Calu3 (cell line): ENCODE measurements at regions not wholly inside any gene's neighbourhood (a gene's known extent, or its start where the extent isn't known, plus 50 kb on each side); places are given as distances from the start of the nearest gene placed in this dataset.

Experiments used
- BruUV-seq: library from RNA; stranded (reverse); fragments of 400-500 nt; replicated peaks from 2 replicates; lab custom pipeline; 2021; lab: Mats Ljungman, UMichigan
- CTCF ChIA-PET: fragments of 300-600 bp; sonication (Branson Sonifier 250); formaldehyde crosslinking; loops from one replicate; lab custom pipeline; 2022; ENCODE audit warnings: antibody characterized with exemption; lab: Charles Lee
- DNase-seq: peaks from one replicate; pipeline ENCODE4 v3.0.0; 2022
- H3K27ac Mint-ChIP-seq: one replicate; pipeline ENCODE4 v1.8.0; 2022; ENCODE audit warnings: mixed read lengths; ENCODE audit not compliant: unreplicated experiment
- H3K27me3 Mint-ChIP-seq: one replicate; pipeline ENCODE4 v1.8.0; 2022; ENCODE audit warnings: mixed read lengths; ENCODE audit not compliant: unreplicated experiment
- H3K36me3 Mint-ChIP-seq: one replicate; pipeline ENCODE4 v1.8.0; 2022; ENCODE audit warnings: mild to moderate bottlenecking, moderate library complexity, mixed read lengths; ENCODE audit not compliant: insufficient read depth, unreplicated experiment
- H3K4me1 Mint-ChIP-seq: one replicate; pipeline ENCODE4 v1.8.0; 2022; ENCODE audit warnings: mild to moderate bottlenecking, low read depth, mixed read lengths; ENCODE audit not compliant: unreplicated experiment
- H3K4me3 Mint-ChIP-seq: one replicate; pipeline ENCODE4 v1.8.0; 2022; ENCODE audit warnings: mild to moderate bottlenecking, low read depth, moderate library complexity, mixed read lengths; ENCODE audit not compliant: unreplicated experiment
- H3K9me3 Mint-ChIP-seq: one replicate; pipeline ENCODE4 v1.8.0; 2022; ENCODE audit warnings: low read depth, mixed read lengths; ENCODE audit not compliant: unreplicated experiment
- intact Hi-C: fragments of 100-400 bp; cut with micrococcal nuclease; formaldehyde crosslinking; loops from one replicate; pipeline ENCODE4 v1.10.0; 2022; ENCODE audit not compliant: unreplicated experiment
- TF ChIP-seq, protein P1 (sequence below): fragments of 200-600 bp; IDR thresholded peaks from one replicate; pipeline ENCODE4 v1.8.0; 2022; ENCODE audit warnings: antibody characterized with exemption; ENCODE audit not compliant: unreplicated experiment

DNA sequence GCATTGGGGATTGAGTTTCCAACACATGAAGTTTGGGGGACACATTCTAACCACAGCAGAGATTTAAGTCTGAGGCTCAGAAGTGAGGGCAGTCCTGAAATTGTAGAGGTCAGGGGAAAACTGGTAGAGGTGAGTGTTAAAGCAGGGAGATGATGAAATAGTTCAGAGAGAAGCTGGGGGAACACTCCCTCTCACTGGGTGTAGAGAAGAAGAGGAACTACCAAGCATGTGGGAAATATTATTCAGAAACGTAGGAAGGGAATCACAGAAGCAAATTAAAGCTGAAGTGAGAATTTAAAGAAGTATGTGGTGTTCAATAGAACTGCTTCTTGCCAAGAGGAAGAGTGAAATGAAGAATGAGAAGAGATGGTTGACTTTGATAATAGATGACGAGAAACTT is 121.5 kb upstream of the FAM3C start:
- H3K9me3 Mint-ChIP-seq: peaks cover 4% of the 10 kb centered on the region
- H3K36me3 Mint-ChIP-seq: no peaks in the 10 kb centered on the region
- TF ChIP-seq, protein P1, sequence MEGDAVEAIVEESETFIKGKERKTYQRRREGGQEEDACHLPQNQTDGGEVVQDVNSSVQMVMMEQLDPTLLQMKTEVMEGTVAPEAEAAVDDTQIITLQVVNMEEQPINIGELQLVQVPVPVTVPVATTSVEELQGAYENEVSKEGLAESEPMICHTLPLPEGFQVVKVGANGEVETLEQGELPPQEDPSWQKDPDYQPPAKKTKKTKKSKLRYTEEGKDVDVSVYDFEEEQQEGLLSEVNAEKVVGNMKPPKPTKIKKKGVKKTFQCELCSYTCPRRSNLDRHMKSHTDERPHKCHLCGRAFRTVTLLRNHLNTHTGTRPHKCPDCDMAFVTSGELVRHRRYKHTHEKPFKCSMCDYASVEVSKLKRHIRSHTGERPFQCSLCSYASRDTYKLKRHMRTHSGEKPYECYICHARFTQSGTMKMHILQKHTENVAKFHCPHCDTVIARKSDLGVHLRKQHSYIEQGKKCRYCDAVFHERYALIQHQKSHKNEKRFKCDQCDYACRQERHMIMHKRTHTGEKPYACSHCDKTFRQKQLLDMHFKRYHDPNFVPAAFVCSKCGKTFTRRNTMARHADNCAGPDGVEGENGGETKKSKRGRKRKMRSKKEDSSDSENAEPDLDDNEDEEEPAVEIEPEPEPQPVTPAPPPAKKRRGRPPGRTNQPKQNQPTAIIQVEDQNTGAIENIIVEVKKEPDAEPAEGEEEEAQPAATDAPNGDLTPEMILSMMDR: no peak
- H3K4me1 Mint-ChIP-seq: no peaks in the 10 kb centered on the region
- no peak for DNase-seq
- BruUV-seq: no TSS peak
- CTCF ChIA-PET: no interaction called here
- H3K4me3 Mint-ChIP-seq: no peak overlapping the region
- intact Hi-C loops: no loop called here
- no peak overlapping the region for H3K27ac Mint-ChIP-seq
- no peaks in the 10 kb centered on the region for H3K27me3 Mint-ChIP-seq

DNA sequence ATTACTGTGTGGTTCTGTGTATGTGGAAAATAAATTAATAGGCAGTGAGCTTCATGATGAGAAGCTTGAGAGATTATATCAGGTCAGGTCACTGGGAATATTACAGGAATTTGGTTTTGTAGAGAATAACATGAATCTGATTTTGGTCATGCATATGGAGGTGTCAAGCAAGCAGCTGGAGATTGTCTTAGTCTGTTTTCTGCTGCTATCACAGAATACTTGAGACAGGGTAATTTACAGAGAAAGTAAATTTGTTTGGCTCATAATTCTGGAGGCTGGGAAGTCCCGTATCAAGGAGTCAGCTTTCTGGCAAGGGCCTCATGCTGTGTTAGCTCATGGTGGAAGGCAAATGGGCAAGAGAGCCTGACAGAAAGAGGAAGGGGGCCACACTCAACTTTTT is 120.7 kb upstream of the FAM3C start:
- intact Hi-C loops: no loop called here
- H3K4me3 Mint-ChIP-seq: no peak overlapping the region
- H3K4me1 Mint-ChIP-seq: no peaks in the 10 kb centered on the region
- no peak for DNase-seq
- no peaks in the 10 kb centered on the region for H3K27me3 Mint-ChIP-seq
- peaks cover 6% of the 10 kb centered on the region for H3K9me3 Mint-ChIP-seq
- TF ChIP-seq, protein P1: no peak
- no peaks in the 10 kb centered on the region for H3K36me3 Mint-ChIP-seq
- CTCF ChIA-PET: no interaction called here
- H3K27ac Mint-ChIP-seq: no peak overlapping the region
- BruUV-seq: no TSS peak

DNA sequence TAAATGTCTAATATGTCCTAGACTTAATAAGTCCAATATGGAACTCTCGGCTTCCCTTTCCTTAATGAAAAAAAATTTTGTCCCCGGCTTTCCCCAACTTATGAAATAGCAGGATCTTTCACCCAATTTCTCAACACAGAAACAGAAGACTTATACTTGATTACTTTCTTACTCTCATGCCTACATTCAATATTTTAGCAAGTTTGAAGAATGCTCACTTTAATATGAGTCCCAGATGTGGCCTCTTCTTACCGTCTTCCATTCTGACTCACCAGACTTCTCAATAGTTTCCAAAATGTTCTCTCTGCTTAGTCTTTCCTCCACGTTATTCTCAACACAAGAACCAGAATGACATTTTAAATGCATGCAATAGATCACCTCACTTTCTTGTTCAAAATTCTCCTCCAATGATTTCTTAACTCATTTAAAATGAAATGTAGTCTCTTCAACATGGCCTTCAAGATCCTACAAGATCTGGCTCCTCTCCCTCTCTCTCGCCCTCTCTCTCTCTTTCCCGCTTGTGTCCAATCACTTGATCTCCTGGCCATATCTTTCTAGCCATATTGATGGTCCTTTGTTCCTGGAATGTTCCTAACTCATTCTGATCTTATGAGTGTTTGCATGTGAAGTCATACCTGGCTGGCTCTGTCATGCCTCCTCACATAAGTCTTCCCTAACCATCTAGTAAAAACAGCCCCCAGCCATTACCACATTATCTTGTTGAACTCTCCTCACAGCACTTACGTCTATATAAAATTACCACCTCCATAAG is 119.7 kb upstream of the FAM3C start:
- DNase-seq: no peak
- TF ChIP-seq, protein P1: no peak
- BruUV-seq: no TSS peak
- no peak overlapping the region for H3K27ac Mint-ChIP-seq
- H3K27me3 Mint-ChIP-seq: no peaks in the 10 kb centered on the region
- H3K36me3 Mint-ChIP-seq: no peaks in the 10 kb centered on the region
- CTCF ChIA-PET: no interaction called here
- intact Hi-C loops: no loop called here
- peaks cover 10% of the 10 kb centered on the region for H3K9me3 Mint-ChIP-seq
- H3K4me1 Mint-ChIP-seq: no peaks in the 10 kb centered on the region
- no peak overlapping the region for H3K4me3 Mint-ChIP-seq

DNA sequence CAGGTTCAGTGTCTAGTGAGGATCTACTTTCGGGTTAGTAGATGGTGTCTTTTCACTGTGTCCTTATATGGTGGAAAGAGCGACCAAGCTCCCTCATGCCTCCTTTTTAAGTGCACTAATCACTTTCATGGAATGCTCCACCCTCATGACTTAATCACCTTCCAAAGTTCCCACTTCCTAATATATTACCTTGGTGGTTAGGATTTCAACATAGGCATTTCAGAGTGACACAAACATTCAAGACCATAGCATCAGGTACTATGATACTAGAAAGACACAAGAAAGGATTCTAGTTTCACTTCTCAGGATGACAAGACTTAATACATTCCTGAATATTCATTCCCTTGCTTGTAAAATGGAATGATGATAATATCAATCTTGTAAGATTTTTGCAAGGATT is 119.1 kb upstream of the FAM3C start:
- BruUV-seq: no TSS peak
- TF ChIP-seq, protein P1: no peak

More for the DNA sequence above, 119.1 kb upstream of the FAM3C start:
- CTCF ChIA-PET: no interaction called here
- no peak for DNase-seq
- Mint-ChIP-seq H3K27ac (no peak overlapping the region), H3K27me3 (no peaks in the 10 kb centered on the region), H3K4me1 (no peaks in the 10 kb centered on the region), H3K4me3 (no peak overlapping the region), H3K9me3 (peaks cover 15% of the 10 kb centered on the region), H3K36me3 (no peaks in the 10 kb centered on the region)
- intact Hi-C loops: no loop called here
